Stimulated activated CD4-positive, alpha-beta T cell treated with anti-CD3 and anti-CD28 coated beads, TNF-alpha, amount 100 ng/mL, for 24 hours (primary cell): ENCODE measurements at regions not wholly inside any gene's neighbourhood (a gene's known extent, or its start where the extent isn't known, plus 50 kb on each side); places are given as distances from the start of the nearest gene placed in this dataset.
"Not testable (repeated sequence)": the region's sequence is repeated elsewhere in the genome, so short reads cannot be mapped to it uniquely, and the experiment has no call there.

ENCODE experiments used
- DNase-seq, 3 experiments: peaks; one replicate each; pipeline ENCODE4 v3.0.0-alpha.2; 2020; ENCODE audit warnings: low read depth in 3 of 3

DNA sequence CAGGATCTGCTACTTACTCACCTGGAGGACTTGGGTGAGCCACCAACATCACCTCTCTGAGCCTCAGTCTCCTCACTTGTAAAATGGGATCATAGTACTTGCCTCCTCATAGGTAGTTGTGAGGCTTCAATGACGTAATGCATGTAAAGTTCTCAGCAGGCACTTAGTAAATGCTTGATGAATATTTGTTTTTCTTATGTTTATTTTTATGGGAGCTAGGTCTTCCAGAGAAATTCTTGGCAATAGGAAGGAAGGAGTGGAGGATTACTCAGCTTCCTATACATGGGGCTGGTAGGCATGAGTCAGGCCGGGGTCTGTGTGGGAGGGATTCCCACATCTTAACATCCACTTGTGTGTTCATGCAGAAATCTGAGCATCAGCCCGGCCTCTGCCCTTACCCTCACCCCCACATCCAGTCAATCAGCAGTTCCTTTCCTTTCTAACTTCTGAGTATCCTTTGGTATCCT is 95.4 kb upstream of the USP24 start:
- peak in 1 of 3 experiments; percentile 22 for DNase-seq

DNA sequence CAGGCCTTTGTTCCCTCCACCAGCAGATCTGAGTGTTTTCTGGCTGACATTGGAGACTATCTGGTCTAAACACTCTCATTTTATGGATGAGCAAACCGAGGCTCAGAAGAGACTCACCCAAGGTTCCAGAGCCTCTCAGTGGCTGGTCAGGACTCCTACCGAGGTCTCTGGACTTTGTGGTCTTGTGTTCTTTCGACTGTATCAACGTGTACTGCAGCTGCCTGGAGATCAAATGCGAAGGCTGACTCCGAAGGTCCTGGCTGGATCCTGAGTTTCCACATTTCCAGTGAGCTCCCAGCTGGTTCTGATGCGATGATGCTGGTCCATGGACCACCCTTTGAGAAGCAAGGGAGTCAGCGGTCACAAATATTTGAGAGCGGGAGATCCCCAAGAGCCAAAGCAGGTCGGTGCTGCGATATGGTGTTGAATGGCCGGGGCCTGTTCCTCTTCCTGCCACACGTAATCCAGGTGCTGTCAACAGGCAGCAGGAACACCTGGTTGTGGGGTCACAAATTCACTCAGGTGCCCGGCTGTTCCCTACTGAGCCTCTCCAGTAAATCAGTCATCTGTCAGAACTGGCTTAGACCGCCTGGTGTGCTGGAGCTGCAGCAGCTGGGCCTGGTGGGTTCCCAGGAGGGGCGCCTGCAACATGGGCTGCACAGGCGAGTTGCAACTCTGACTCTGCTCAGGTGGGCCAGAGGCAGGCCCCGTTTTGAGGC is 94.8 kb upstream of the USP24 start:
- no peak for DNase-seq

DNA sequence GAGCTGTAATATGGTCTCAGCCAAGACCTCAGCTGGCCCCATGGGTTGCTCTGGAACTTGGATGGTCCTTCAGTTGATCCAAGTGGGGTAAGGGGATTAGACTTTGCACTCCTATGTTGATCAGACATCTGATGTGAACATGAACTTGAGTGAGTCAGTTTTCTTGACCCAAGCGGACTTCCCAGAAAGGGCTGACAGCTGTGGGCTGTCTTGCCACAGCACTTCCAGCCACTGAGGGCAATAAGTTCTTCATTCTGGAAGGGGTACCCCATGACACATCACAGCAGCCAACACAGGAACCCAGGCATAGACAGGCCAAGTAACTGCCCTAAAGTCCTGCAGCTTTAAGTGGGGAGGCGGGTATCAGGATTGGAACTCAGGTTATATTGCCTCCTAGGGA is 93.9 kb upstream of the USP24 start:
- DNase-seq, result no peak

DNA sequence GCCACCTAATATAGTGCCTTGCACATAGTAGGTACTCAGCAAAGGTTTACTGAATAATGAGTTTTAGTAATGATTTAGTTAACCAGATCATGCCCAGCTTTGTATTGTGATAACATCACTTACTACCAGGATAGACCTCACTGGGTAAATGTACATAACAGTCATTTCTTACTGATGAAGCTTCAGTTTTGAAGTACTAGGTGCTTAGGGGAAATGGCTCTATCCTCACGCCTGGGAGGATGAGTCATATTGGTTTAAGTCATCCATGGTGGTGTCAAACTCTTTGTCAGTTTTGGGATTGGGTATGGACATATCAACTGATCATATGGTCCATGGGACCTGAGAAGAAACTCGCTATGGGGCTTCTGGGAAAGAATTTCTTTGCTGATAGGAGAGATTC is 90.6 kb upstream of the USP24 start:
- DNase-seq, result no peak

DNA sequence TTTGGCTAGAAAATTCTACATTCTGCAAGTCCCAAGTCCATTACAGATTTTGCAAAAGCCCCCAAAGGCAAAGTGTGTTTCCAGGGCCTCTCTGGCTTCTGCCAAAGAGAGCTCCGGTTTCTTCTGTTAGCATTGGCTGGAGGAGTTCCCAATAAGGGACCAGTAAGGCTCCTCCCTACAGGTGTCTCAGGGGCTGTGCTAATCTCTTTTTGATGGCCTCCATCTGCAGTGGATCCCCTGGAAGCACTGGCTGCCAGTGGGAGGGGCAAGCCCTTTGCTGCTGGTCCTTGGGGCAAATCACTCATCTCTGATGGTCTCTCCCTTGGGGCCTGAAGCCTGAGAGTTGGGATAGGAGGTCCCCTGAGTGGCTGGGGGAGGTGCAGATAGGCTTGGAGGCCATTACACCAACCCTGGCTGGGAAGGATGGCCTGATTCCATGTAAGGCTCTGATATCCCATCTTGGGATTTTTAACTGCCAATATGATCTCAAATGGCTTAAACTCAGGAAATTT is 89.1 kb upstream of the USP24 start:
- no peak for DNase-seq

DNA sequence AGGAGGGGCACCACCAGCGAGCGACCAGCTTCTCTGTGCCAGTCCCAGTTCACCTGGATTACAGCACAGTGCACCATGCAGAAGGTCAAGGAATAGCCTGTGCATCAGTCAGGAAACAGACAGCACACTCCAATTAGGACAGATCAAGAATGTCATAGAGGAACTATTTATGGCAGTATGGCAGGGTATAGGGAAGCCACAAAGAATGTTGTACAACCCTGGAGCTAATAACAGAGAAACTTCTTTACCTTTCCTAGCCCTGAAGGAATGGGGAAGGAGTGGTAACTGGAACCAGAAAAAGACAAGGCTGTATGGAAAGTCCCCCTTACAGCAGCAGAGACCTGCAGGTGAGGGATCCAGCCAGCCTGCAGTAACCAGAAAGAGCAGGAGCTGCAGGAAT is 87.8 kb upstream of the USP24 start:
- no peak for DNase-seq

DNA sequence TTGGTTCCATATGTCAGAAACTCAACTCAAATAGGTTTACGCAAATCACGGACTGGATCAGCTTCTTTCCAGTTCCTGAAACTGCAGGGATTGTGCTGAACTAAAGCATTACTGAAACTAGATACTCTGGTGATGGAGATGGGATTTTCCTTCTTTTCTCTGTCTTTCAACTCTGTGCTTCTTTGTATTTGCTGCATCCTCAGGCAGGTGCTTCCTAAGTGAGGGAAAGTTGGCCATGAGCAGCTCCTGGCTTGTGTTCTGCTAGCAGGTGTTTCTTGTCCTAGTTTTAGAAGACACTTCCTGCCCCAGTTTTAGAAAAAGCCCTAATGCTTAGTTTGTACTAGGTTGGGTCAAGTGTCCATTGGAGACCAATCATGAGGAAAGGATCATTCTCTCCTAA is 86.7 kb upstream of the USP24 start:
- DNase-seq, result no peak

DNA sequence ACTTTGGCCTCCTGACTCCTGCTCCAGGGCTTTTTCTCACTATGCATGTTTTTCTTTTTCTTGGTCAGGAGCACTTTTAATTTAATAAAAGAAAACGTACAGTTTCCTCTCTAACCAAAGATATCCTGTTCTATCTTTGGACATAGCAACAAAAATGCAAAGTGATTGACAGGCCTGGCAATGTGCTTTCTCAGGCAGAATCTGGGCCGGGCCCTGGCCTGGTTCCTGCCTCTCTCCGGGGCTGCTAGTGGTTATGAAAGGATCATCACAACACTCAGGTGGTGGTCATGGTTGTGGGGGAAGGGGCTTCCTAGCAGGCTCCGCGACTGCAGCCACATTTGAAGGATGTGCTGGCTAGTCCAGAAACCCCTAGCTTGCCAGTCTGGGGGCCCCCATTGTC is 85.8 kb upstream of the USP24 start:
- DNase-seq, result no peak

DNA sequence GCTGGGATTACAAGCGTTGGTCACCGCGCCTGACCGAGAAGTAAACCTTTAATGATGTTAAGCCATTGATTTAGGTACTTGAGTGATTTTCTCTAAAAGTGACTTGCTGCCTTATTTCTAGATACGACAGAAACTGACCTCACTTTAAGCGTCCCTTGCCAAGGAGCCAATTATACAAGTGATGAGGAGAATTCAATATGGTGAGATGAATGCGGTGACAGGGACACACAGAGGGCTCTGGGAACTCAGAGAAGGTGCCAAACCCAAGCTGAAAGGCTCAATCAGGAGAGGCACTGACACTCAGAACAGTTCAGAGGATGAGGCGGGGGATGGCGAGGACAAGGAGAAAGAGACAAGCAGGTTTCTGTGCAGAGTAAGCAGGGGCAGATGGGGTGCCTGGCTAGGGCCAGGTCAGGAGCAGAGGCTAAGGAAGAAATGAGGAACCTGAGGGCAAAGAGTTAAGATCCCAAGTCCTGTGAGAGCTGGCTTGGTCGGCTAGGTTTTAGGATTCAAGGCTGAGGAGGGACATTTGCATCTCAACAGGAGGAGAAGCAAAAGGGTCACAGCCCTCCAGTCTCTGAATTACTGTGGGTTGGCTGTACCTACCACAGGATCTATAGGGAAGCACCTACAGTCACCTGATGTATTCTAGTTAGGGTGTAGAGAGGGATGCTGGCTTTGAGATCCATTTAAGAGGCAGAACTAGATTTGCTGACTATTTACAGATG is 83.2 kb upstream of the USP24 start:
- DNase-seq, result no peak

DNA sequence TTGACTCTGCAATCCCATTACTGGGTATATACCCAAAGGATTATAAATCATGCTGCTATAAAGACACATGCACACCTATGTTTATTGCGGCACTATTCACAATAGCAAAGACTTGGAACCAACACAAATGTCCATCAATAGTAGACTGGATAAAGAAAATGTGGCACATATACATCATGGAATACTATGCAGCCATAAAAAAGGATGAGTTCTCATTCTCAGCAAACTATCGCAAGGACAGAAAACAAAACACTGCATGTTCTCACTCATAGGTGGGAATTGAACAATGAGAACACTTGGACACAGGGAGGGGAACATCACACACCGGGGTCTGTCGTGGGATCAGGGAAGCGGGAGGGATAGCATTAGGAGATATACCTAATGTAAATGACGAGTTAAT is 81.1 kb upstream of the USP24 start:
- not testable (repeated sequence) for DNase-seq

DNA sequence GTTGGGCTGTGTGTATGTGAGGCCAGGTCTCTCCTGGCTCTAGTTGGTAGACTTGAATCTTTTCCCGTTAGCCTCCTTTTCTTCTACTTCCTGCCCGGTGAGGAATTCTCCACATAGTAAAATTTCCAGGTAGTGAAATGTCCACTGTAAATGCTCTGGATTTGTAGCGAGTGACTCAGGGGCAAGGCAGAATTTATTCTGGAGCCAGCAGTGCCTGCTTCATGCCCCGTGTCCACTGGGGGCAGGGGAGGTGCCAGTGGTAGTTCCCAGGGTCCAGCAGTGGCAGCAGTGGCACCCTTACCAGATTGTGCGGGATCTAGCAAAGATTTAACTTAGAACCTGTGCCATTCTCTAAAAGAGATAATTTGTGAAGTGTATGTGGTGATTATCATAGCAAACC is 74.5 kb upstream of the USP24 start:
- DNase-seq, result no peak

DNA sequence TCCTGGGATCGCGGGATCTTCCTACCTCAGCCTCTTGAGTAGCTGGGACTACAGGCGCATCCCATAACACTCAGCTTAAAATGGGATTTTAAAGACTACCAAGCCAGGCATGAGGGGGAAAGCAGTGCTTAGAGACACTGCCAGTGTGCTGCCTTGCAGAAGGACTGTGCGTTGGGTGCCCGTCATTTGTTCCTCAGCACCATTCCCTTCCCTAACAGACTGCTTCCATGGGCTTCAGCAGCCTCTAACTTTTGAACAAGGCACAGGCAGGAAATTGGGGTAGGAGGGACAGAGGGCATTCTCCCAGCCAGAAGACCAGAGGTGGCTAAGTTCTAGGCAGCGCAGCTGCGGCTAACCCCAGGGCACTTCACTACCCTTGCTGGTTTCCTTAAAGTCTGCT is 73.9 kb upstream of the USP24 start:
- no peak for DNase-seq

DNA sequence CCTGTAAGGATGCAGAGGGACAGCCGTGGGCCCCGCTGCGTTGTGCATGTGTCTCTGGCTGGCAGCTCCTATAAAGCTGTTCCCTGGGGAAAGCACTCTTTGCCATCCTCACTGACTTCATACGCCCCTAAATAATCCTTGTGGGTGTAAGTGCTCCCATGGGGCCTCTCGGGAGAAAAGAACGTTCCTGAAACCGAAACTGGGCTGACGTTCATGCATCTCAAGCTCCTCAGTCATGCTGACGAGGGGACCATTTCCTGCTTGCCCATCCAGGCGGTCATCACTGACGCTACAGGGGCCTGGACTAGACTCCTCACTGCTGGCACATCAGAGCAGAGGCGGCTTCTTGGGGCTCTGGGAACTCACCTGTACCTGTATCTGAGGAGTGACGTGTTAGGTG is 73.1 kb upstream of the USP24 start:
- no peak for DNase-seq

DNA sequence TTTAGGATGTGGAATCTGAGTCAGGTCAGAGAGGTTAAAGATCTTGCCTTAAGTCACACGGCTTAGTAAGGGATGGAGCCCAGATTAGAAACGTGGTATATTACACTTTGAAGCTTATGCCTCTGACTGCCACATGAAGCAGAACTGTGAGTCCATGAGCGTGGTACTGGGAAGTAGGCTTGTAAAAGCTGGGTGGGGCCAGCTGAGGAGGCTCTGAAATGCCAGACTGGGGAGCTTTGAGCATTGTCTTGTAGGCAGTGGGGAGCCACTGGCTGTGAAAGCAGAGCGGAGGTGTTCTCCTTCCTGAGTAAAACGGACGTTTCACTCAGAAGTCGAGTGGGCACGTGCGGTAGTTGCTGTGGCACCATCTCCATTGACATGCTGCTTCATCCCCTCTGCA is 72.6 kb upstream of the USP24 start:
- DNase-seq, result no peak

DNA sequence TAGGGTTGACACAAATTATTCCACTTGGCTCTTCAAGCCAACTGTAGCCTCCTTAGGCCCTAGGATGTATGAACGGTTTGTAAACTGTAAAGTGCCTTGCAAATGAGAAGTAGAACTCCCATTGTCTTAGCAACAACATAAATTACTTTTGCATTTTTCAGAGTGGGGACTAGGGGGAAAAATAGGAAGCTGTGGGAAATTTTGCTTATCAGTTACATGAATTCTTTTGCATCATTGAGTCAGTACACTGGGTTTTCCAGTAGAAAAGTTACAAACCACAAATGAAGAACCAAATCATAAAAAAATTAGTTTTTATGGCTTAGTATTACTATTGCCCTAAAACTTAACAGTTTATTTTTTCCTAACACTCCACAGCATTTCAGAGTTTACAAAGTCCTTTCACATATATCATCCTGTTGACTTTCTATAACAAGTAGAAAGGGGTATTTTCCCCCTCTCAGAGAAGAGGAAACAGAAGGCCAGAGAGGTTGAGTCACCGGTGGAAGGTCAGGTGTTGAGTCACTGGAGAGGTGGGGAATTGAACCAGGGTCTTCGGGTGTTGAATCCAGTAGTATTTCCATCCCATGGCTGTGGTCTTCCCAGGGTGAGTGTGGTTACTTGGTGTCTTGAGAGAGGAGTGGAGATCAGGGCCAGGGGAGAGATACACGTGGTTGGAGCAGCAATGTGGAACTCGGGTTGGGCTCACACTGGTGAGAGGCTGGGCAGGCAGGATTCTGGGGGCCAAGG is 71.9 kb upstream of the USP24 start:
- peak in 1 of 3 experiments; percentile 17 for DNase-seq

DNA sequence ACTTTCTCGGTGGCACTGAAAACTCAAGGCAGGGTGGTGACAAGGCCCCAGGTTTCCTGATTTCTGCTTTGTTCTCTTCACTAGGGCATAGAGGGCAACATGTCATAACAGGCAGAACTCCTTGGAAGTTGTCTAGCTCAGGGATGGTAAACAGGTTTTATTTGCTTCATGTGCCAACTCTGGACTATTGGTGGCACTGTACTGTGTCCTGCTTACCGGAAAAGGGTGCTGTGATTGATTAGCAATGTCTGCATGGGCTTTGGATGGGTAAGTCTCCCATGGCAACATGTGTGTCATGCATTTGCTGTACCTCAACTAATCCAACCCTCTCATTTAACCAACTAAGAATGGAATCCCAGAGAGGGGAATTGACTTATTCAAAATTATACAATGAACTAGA is 70.7 kb upstream of the USP24 start:
- no peak for DNase-seq

DNA sequence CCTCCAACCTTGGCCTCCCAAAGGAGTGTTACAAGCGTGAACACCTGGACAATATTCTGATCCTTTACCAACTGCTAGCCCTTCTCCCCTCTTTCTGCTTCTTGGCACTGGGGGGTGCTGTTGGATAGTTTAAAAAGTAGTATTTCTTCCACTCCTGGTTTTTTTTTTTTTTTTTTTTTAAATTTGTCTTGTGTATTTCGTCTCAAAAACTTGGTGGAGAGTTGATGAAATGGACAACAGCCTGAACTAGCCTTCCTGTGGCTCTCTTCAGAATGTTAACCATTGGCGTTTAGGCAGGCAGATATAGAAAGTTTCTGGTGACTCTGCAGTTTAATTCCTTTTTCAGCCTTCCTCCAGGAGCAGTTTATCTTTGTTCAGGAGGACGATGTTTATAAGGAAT is 69.7 kb upstream of the USP24 start:
- DNase-seq, result peak in 1 of 3 experiments; percentile 8

DNA sequence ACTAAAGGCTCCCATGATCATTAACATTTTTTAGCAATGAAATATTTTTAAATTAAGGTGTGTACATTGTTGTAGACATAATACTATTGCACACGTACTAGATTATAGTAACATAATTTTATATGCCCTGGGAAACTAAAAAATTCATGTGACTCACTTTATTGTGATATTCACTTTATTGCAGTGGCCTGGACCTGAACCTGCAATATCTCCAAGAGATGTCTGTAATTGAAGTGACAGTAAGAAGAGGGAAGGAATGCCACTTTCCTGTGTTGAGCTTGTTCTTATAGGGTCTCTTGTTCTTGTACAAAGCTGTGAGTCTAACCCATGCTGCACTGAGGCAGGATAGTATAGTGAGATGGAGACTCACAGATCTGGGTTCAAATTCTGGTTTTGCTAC is 66.9 kb upstream of the USP24 start:
- DNase-seq, result no peak

DNA sequence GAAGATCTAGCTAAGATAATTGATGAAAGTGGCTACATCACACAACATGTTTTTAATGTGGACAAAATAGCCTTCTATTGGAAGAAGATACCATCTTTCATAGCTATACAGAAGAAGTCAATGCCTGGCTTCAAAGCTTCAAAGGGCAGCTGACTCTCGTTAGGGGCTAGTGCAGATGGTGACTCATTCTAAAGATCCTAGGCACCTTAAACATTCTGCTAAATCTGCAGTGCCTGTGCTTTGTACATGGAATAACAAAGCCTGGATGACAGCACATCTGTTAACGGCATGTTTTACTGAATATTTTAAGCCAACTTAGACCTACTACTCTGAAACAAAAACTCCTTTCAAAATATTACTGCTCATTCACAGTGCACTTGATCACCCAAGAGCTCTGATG is 65.6 kb upstream of the USP24 start:
- no peak for DNase-seq

DNA sequence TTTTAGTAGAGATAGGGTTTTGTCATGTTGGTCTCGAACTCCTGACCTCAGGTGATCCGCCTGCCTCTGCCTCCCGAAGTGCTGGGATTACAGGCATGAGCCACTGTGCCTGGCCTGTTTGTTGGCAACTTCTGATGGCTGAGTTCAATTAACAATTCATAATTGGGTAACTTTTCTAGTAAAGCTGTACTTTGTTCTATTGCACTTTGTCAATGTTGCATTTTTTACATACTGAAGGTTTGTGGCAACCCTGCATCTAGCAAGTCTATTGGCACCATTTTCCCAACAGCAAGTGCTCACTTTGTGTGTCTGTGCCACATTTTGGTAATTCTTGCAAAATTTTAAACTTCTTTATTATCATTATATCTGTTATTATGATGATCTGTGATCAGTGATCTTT is 64.5 kb upstream of the USP24 start:
- no peak for DNase-seq

DNA sequence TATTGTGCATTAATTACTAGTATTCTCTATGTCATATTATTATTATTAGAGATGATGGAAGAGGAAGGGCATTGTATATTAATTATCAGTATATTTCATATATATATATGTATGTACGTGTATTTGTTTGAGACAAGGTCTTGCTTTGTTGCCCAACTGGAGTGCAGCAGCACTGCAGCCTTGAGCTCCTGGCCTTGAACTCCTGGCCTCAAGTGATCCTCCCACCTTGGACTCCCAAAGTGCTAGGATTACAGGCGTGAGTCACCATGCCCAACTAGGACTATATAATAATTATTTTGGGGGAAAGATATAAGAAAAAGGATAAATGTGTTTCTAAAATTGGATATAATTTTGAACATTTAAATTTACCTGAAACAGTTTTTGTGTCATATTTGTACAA is 63.2 kb upstream of the USP24 start:
- no peak for DNase-seq

DNA sequence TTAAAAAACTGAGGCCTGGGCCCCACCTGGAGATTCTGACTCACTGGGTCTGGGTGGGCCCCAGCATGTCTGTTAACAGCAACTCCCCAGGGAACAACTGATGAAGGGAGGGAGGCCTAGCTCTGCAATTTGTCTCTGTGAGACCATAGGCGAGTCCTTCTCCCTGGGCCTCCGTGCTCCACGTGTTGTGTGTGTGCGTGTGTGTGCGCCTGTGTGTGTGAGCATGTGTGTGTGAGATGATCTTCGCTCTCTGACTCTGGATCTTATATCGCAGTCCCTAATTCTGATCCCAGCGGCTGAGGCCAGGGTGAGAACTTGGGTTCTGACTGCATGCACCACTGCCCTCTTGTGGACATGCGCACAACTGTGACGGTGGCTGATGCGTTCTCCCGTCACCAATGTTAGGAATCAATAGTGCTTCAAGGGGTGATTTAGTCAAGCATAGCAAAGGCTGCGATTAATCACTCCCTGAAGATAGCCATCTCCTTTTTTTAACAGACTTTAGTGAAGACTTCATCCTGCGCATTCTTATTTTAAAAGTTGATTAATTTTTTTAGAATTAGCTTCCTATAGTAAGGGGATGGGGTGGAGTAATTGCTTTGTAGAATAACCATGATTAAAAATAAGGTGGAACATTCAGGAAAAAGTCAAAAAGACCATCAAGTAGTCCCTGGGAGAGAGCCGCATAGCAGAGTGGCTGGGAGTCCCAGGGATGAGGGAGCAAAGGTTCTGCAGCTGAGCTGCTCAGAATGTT is 62.4 kb upstream of the USP24 start:
- peak; percentile 69 to 85 (median 70) for DNase-seq
